H1 (cell line): ENCODE measurements at regions not wholly inside any gene's neighbourhood (a gene's known extent, or its start where the extent isn't known, plus 50 kb on each side); places are given as distances from the start of the nearest gene placed in this dataset.

Source experiments
- CTCF ChIA-PET: fragments of 300-600 bp; sonication (Branson Sonifier 250); formaldehyde crosslinking; loops from one replicate; lab custom pipeline; 2021; ENCODE audit not compliant: partially characterized antibody; lab: Charles Lee
- POLR2A ChIA-PET: fragments of 300-600 bp; sonication (Branson Sonifier 250); formaldehyde crosslinking; loops from one replicate; lab custom pipeline; 2021; ENCODE audit warnings: inconsistent platforms; ENCODE audit not compliant: partially characterized antibody; lab: Charles Lee
- DNase-seq, 2 experiments: peaks; one replicate each; pipeline versions ENCODE4 v3.0.0 to v3.0.0-alpha.2; 2010 to 2022; ENCODE audit warnings: low spot score in 2 of 2, low read depth in 1 of 2, mixed read lengths in 1 of 2
- FAIRE-seq: peaks from 2 replicates; lab custom pipeline; 2011; peaks lifted over from hg19 to GRCh38; lab: Jason Lieb, UNC
- H2AFZ ChIP-seq: 2 replicates; pipeline ENCODE4 v1.8.1; 2012; ENCODE audit warnings: low read length, inconsistent platforms
- H2AK5ac ChIP-seq: 2 replicates; pipeline ENCODE4 v1.6.1; 2013; ENCODE audit warnings: low read depth, low read length
- H2BK120ac ChIP-seq: replicated peaks from 2 replicates; pipeline ENCODE3; 2013; ENCODE audit warnings: low read depth, low read length, inconsistent platforms
- H2BK12ac ChIP-seq: 2 replicates; pipeline ENCODE4 v1.6.1; 2013; ENCODE audit warnings: low read depth, low read length
- H2BK15ac ChIP-seq: 2 replicates; pipeline ENCODE4 v1.6.1; 2013; ENCODE audit warnings: low read length
- H2BK20ac ChIP-seq: 2 replicates; pipeline ENCODE4 v1.6.1; 2013; ENCODE audit warnings: low read length
- H2BK5ac ChIP-seq: 2 replicates; pipeline ENCODE4 v1.6.1; 2013; ENCODE audit warnings: low read depth, low read length
- H3K14ac ChIP-seq: 2 replicates; pipeline ENCODE4 v1.6.1; 2013; ENCODE audit warnings: inconsistent platforms; ENCODE audit not compliant: insufficient read length
- H3K18ac ChIP-seq: 2 replicates; pipeline ENCODE4 v1.6.1; 2013; ENCODE audit warnings: low read length; ENCODE audit errors: extremely low read depth
- H3K23ac ChIP-seq: 2 replicates; pipeline ENCODE4 v1.6.1; 2013; ENCODE audit warnings: inconsistent platforms; ENCODE audit not compliant: insufficient read length
- H3K23me2 ChIP-seq: 2 replicates; pipeline ENCODE4 v1.6.1; 2013; ENCODE audit warnings: low read depth, low read length
- H3K27ac ChIP-seq: 2 replicates; pipeline ENCODE4 v1.6.1; 2011; ENCODE audit warnings: low read depth, low read length, inconsistent platforms
- H3K27me3 ChIP-seq, 4 experiments: replicated peaks in 1 of 4; 1 replicate in 1 of 4; 2 replicates in 3 of 4; pipeline versions ENCODE4 v1.6.1 to v1.8.1; 2011 to 2013; ENCODE audit warnings: low read length in 3 of 4, mild to moderate bottlenecking in 3 of 4, inconsistent platforms in 2 of 4, mixed read lengths in 2 of 4, moderate library complexity in 1 of 4; ENCODE audit not compliant: control insufficient read depth in 3 of 4, insufficient read depth in 3 of 4; ENCODE audit errors: extremely low read depth in 1 of 4
- H3K36me3 ChIP-seq, 4 experiments: 2 replicates each; pipeline versions ENCODE4 v1.6.1 to v1.8.1; 2011 to 2013; ENCODE audit warnings: mild to moderate bottlenecking in 4 of 4, low read length in 3 of 4, moderate library complexity in 2 of 4, control low read depth in 1 of 4, inconsistent platforms in 1 of 4; ENCODE audit not compliant: insufficient read depth in 4 of 4, control insufficient read depth in 2 of 4
- H3K4ac ChIP-seq: replicated peaks from 2 replicates; pipeline ENCODE3; 2013; ENCODE audit warnings: low read length, low read depth, mixed read lengths, inconsistent platforms; ENCODE audit not compliant: insufficient read length
- H3K4me1 ChIP-seq, 4 experiments: replicated peaks in 1 of 4; 1 replicate in 1 of 4; 2 replicates in 3 of 4; pipeline versions ENCODE4 v1.6.1 to v1.8.1; 2011 to 2013; ENCODE audit warnings: low read length in 3 of 4, inconsistent platforms in 2 of 4, mixed read lengths in 1 of 4; ENCODE audit not compliant: insufficient read depth in 4 of 4, control insufficient read depth in 3 of 4
- H3K4me2 ChIP-seq, 2 experiments: 2 replicates each; pipeline versions ENCODE4 v1.6.1 to v1.8.1; 2011 to 2013; ENCODE audit warnings: low read depth in 2 of 2, low read length in 2 of 2, control low read depth in 1 of 2, inconsistent platforms in 1 of 2, mild to moderate bottlenecking in 1 of 2; ENCODE audit not compliant: insufficient read depth in 1 of 2
- H3K4me3 ChIP-seq, 4 experiments: fragments of 200-600, 300-600 bp in 1 of 4; sonication (generic), shearing (Covaris generic), sonication (Bioruptor Twin) in 1 of 4; 2 replicates each; pipeline versions ENCODE4 v1.5.1 to v1.8.1; 2011 to 2016; ENCODE audit warnings: low read length in 4 of 4, low read depth in 3 of 4, control low read depth in 2 of 4, inconsistent platforms in 2 of 4, mild to moderate bottlenecking in 2 of 4, mixed read lengths in 1 of 4, moderate library complexity in 1 of 4; ENCODE audit not compliant: insufficient read depth in 2 of 4; ENCODE audit errors: extremely low read depth in 1 of 4
- H3K56ac ChIP-seq: replicated peaks from 2 replicates; pipeline ENCODE3; 2013; ENCODE audit warnings: low read depth, mild to moderate bottlenecking, mixed read lengths, low read length, inconsistent platforms; ENCODE audit not compliant: insufficient read length
- H3K79me1 ChIP-seq: 2 replicates; pipeline ENCODE4 v1.6.1; 2013; ENCODE audit warnings: low read depth, low read length, control low read depth
- H3K79me2 ChIP-seq, 2 experiments: 2 replicates each; pipeline versions ENCODE4 v1.6.1 to v1.8.1; 2012 to 2013; ENCODE audit warnings: low read length in 2 of 2, mild to moderate bottlenecking in 2 of 2, inconsistent platforms in 1 of 2; ENCODE audit not compliant: insufficient read depth in 2 of 2, control insufficient read depth in 1 of 2
- H3K9ac ChIP-seq, 4 experiments: replicated peaks in 1 of 4; 1 replicate in 1 of 4; 2 replicates in 3 of 4; pipeline versions ENCODE4 v1.6.1 to v1.8.1; 2011 to 2013; ENCODE audit warnings: low read depth in 3 of 4, low read length in 3 of 4, control low read depth in 2 of 4, mild to moderate bottlenecking in 2 of 4, moderate library complexity in 2 of 4, inconsistent platforms in 1 of 4; ENCODE audit errors: extremely low read depth in 1 of 4
- H3K9me3 ChIP-seq, 2 experiments: 2 replicates each; pipeline versions ENCODE4 v1.6.1 to v1.8.1; 2012 to 2013; ENCODE audit warnings: mild to moderate bottlenecking in 2 of 2, moderate library complexity in 2 of 2, control low read depth in 1 of 2, inconsistent platforms in 1 of 2, low read depth in 1 of 2, low read length in 1 of 2, mixed read lengths in 1 of 2; ENCODE audit not compliant: insufficient read depth in 2 of 2
- H4K20me1 ChIP-seq, 2 experiments: replicated peaks in 1 of 2; 2 replicates each; pipeline versions ENCODE3 to v1.8.1; 2011 to 2013; ENCODE audit warnings: inconsistent platforms in 2 of 2, low read length in 2 of 2, mild to moderate bottlenecking in 1 of 2; ENCODE audit not compliant: insufficient read depth in 2 of 2, control insufficient read depth in 1 of 2
- H4K5ac ChIP-seq: 2 replicates; pipeline ENCODE4 v1.6.1; 2013; ENCODE audit warnings: low read length, low read depth, mixed read lengths, inconsistent platforms; ENCODE audit not compliant: insufficient read length
- H4K8ac ChIP-seq: 2 replicates; pipeline ENCODE4 v1.8.0; 2013; ENCODE audit warnings: mild to moderate bottlenecking, moderate library complexity, low read length, inconsistent platforms; ENCODE audit not compliant: insufficient read depth; ENCODE audit errors: extremely low read depth
- H4K91ac ChIP-seq: replicated peaks from 2 replicates; pipeline ENCODE3; 2013; ENCODE audit warnings: low read length, mixed read lengths, inconsistent platforms; ENCODE audit not compliant: insufficient read length
- CBX8 ChIP-seq: fragments of 300-800, 300-1000 bp; sonication (generic); IDR thresholded peaks from 2 replicates; pipeline ENCODE4 v1.7.1; 2016; ENCODE audit warnings: low read depth, low read length, borderline replicate concordance
- CEBPB ChIP-seq: IDR thresholded peaks from 2 replicates; pipeline ENCODE4 v1.6.1; 2012; ENCODE audit warnings: low read depth, low read length
- GABPA ChIP-seq: IDR thresholded peaks from 2 replicates; pipeline ENCODE4 v1.6.1; 2011; ENCODE audit warnings: mild to moderate bottlenecking, low read length, moderate library complexity, borderline replicate concordance; ENCODE audit not compliant: insufficient read depth
- HDAC6 ChIP-seq: IDR thresholded peaks from one replicate; pipeline ENCODE4 v1.7.1; 2012; ENCODE audit warnings: low read depth, mild to moderate bottlenecking, inconsistent platforms, low read length, moderate library complexity
- JUND ChIP-seq: IDR thresholded peaks from 2 replicates; pipeline ENCODE4 v1.6.1; 2011; ENCODE audit warnings: mild to moderate bottlenecking, improper control_type of control experiment, low read length
- PHF8 ChIP-seq: fragments of 200-600 bp; sonication (generic); conservative IDR thresholded peaks from 2 replicates; pipeline ENCODE4 v1.7.1; 2012; ENCODE audit warnings: low read depth, mild to moderate bottlenecking, inconsistent platforms, low read length, moderate library complexity
- RBBP5 ChIP-seq: IDR thresholded peaks from 2 replicates; pipeline ENCODE4 v1.7.1; 2012; ENCODE audit warnings: low read depth, mild to moderate bottlenecking, inconsistent platforms, low read length, moderate library complexity, borderline replicate concordance
- RNF2 ChIP-seq: fragments of 200-900, 300-1000 bp; sonication (generic); IDR thresholded peaks from 2 replicates; pipeline ENCODE4 v1.7.1; 2016; ENCODE audit warnings: borderline replicate concordance, low read depth, mild to moderate bottlenecking, antibody characterized with exemption, low read length; ENCODE audit not compliant: poor library complexity, severe bottlenecking; ENCODE audit errors: missing control alignments
- SIN3A ChIP-seq, 2 experiments: IDR thresholded peaks in 1 of 2; conservative IDR thresholded peaks in 1 of 2; 2 replicates each; pipeline ENCODE4 v1.6.1; 2011 to 2012; ENCODE audit warnings: low read length in 2 of 2, improper control_type of control experiment in 1 of 2, low read depth in 1 of 2, mild to moderate bottlenecking in 1 of 2
- SP1 ChIP-seq: IDR thresholded peaks from 2 replicates; pipeline ENCODE4 v1.6.1; 2011; ENCODE audit warnings: low read depth, low read length
- SP2 ChIP-seq: IDR thresholded peaks from 2 replicates; pipeline ENCODE4 v1.6.1; 2012; ENCODE audit warnings: mild to moderate bottlenecking, low read length, inconsistent platforms
- TAF7 ChIP-seq: optimal IDR thresholded peaks from 2 replicates; pipeline ENCODE3; 2011; ENCODE audit warnings: low read depth, mild to moderate bottlenecking, inconsistent platforms, low read length, moderate library complexity, borderline replicate concordance
- WGBS, 2 experiments: shearing (Covaris generic) in 1 of 2; methylation state at CpG; one replicate each; pipeline versions ENCODE4 v1.1.6 to v1.1.7; 2013 to 2015; ENCODE audit warnings: low lambda C conversion rate in 2 of 2, mixed read lengths in 2 of 2, inconsistent platforms in 1 of 2, low coverage in 1 of 2, missing lambda C conversion rate in 1 of 2; ENCODE audit not compliant: insufficient replicate concordance in 2 of 2, insufficient coverage in 1 of 2, insufficient read length in 1 of 2; ENCODE audit errors: extremely low coverage in 1 of 2, missing lambda C conversion rate in 1 of 2; 5-methylcytosine and 5-hydroxymethylcytosine counted together
- TF ChIP-seq, protein P1 (sequence below): IDR thresholded peaks from 2 replicates; pipeline ENCODE4 v1.6.1; 2012; ENCODE audit warnings: low read length, inconsistent platforms

- Histone ChIP-seq H2AFZ (no peak overlapping the region), H3K56ac (no peak overlapping the region), H2BK120ac (no peak overlapping the region), H2BK12ac (no peak overlapping the region), H3K27ac (no peak overlapping the region), H3K4me3 (no peak overlapping the region), H3K36me3 (no peaks in the 10 kb centered on the region), H4K8ac (no peak overlapping the region), H3K27me3 (no peaks in the 10 kb centered on the region), H3K9ac (no peak overlapping the region), H3K79me1 (no peaks in the 10 kb centered on the region), H3K18ac (no peak overlapping the region), H3K4me2 (no peak overlapping the region), H3K79me2 (no peaks in the 10 kb centered on the region), H2BK15ac (no peak overlapping the region), H4K91ac (no peak overlapping the region), H3K23me2 (no peaks in the 10 kb centered on the region; the same call in 1 of the 2 replicates), H4K5ac (no peak overlapping the region), H2BK5ac (no peak overlapping the region), H2BK20ac (no peak overlapping the region), H2AK5ac (no peak overlapping the region), H4K20me1 (no peaks in the 10 kb centered on the region), H3K14ac (no peak overlapping the region), H3K4me1 (no peaks in the 10 kb centered on the region), H3K23ac (no peak overlapping the region), H3K9me3 (no peaks in the 10 kb centered on the region), H3K4ac (no peak overlapping the region)
- no peak for DNase-seq
- ChIA-PET POLR2A (no interaction called here), CTCF (interaction anchor here (0.5 kb wide), 1 partner anchor 333 kb away, joined by 3 read pairs; no protein-coding TSS in a partner anchor)
- WGBS, 2 experiments, result 89% methylated on average over 1 of the region's 1 CpG; no CpG with 5 or more reads in 1 of the 2 experiments
- no peak for FAIRE-seq
- no peak for TF ChIP-seq SIN3A (conservative IDR thresholded peaks at IDR 0.05 in 1 of 2, IDR thresholded peaks at IDR 0.05 in 1 of 2; ENCODE audit: low read depth in 1 of 2, low read length in 2 of 2)
- TF ChIP-seq, protein P1, sequence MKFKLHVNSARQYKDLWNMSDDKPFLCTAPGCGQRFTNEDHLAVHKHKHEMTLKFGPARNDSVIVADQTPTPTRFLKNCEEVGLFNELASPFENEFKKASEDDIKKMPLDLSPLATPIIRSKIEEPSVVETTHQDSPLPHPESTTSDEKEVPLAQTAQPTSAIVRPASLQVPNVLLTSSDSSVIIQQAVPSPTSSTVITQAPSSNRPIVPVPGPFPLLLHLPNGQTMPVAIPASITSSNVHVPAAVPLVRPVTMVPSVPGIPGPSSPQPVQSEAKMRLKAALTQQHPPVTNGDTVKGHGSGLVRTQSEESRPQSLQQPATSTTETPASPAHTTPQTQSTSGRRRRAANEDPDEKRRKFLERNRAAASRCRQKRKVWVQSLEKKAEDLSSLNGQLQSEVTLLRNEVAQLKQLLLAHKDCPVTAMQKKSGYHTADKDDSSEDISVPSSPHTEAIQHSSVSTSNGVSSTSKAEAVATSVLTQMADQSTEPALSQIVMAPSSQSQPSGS, result no peak
- TF ChIP-seq HDAC6, result no peak
- TF ChIP-seq TAF7, result no peak
- no peak for TF ChIP-seq CBX8
- TF ChIP-seq PHF8, result no peak
- TF ChIP-seq CEBPB, result no peak
- TF ChIP-seq SP1, result no peak
- TF ChIP-seq RNF2, result no peak
- no peak for TF ChIP-seq GABPA
- TF ChIP-seq RBBP5, result no peak
- TF ChIP-seq JUND, result no peak
- TF ChIP-seq SP2, result no peak
Measured at GRCh38 chr5:60230456-60230855, 336.9 kb upstream of the PDE4D start.
